HAP-1 (cell line): ENCODE measurements at regions not wholly inside any gene's neighbourhood (a gene's known extent, or its start where the extent isn't known, plus 50 kb on each side); places are given as distances from the start of the nearest gene placed in this dataset.
"Not testable (repeated sequence)": the region's sequence is repeated elsewhere in the genome, so short reads cannot be mapped to it uniquely, and the experiment has no call there.

Experiments
- DNase-seq, 2 experiments: peaks; one replicate each; pipeline ENCODE4 v3.0.0-alpha.2; 2016 to 2020; ENCODE audit warnings: low spot score in 2 of 2
- H3K27me3 ChIP-seq: fragments of 250-450 bp; sonication (Bioruptor Pico); 2 replicates; pipeline ENCODE4 v1.5.1; 2020; ENCODE audit warnings: low read depth, mild to moderate bottlenecking, moderate library complexity
- H3K36me3 ChIP-seq: fragments of 250-450 bp; sonication (Bioruptor Pico); replicated peaks from 2 replicates; pipeline ENCODE4 v1.5.1; 2020; ENCODE audit warnings: mild to moderate bottlenecking
- H3K4me1 ChIP-seq: fragments of 250-450 bp; sonication (Bioruptor Pico); 2 replicates; pipeline ENCODE4 v1.5.1; 2020; ENCODE audit warnings: mild to moderate bottlenecking
- H3K4me3 ChIP-seq: fragments of 250-450 bp; sonication (Bioruptor Pico); 2 replicates; pipeline ENCODE4 v1.5.1; 2020; ENCODE audit warnings: mild to moderate bottlenecking, moderate library complexity
- H3K9me3 ChIP-seq: fragments of 250-450 bp; sonication (Bioruptor Pico); 2 replicates; pipeline ENCODE4 v1.5.1; 2020; ENCODE audit warnings: mild to moderate bottlenecking, moderate library complexity
- in situ Hi-C: fragments of 300-500 bp; cut with MboI; formaldehyde crosslinking; loops from 3 replicates; pipeline ENCODE4 v1.14.3; 2020; ENCODE audit warnings: low sequenced_read_pairs, inconsistent platforms, mixed read lengths

DNA sequence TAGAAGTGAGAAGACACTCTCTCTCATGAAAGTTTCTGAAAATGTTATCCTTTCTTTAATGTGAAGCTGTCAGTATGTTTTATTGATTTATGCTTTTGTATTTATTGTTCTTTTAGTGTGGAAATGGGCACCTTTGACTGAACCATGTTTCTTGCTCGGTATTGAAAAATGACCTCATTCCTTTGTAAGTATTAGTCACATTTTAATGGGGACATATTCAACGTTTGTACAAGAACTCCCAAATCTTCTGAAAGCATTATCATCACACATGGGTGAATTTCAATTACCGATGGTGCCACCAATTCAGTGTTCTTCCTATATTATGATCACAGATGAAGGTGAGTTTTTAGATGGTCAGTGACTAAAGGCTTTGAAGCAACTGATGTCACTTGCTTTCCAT, 371.8 kb upstream of the GCFC2 start:
- in situ Hi-C loops: no loop called here
- no peak overlapping the region for H3K4me3 ChIP-seq

DNA sequence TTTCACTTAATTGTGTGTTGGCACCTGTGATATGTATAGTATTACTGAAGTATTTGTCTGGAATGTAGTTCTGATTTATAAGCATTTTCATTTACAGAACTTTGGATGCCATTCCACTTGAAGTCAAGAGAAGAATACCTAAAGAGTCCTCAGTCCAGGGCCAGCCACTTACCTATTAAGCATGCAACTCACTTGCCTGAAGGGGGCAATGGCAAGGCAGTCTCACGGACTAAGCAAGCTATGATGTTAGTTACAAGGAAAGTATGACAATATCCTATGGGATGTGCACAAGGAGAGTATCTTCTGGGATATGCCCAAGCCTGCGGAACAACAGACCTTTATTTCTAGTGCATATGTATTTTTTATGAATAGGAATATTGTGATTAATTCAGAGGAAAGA, 369.4 kb upstream of the GCFC2 start:
- H3K4me3 ChIP-seq: no peak overlapping the region
- DNase-seq: peak in 1 of 2 experiments; percentile 12
- no peaks in the 10 kb centered on the region for H3K9me3 ChIP-seq
- H3K36me3 ChIP-seq: no peaks in the 10 kb centered on the region
- in situ Hi-C loops: no loop called here
- no peaks in the 10 kb centered on the region for H3K27me3 ChIP-seq
- peaks cover 26% of the 10 kb centered on the region for H3K4me1 ChIP-seq

More for the DNA sequence above, 371.8 kb upstream of the GCFC2 start:
- Histone ChIP-seq H3K4me1 (peaks cover 26% of the 10 kb centered on the region), H3K9me3 (no peaks in the 10 kb centered on the region), H3K27me3 (no peaks in the 10 kb centered on the region), H3K36me3 (no peaks in the 10 kb centered on the region)
- DNase-seq: no peak

DNA sequence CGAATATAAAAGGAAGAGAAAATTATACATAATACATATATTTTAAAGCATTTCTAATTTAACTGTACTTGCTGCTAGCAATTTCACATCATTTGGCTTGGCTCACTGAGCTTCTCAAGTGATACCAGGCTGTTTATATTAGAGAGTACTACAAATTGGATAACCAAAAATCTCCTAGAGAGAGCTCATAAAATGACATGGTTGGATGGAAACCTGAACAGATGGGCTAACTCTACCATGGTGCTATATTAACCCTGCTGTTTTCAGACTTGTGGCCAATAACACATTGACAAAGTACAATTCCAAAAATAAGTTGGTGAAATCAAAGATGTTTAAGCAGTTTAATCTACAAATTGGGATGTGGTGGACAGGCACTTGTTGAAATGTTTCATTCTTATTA, 364.4 kb upstream of the GCFC2 start:
- in situ Hi-C loops: no loop called here
- Histone ChIP-seq H3K4me3 (no peak overlapping the region), H3K4me1 (no peaks in the 10 kb centered on the region), H3K9me3 (no peaks in the 10 kb centered on the region), H3K27me3 (no peaks in the 10 kb centered on the region), H3K36me3 (no peaks in the 10 kb centered on the region)
- DNase-seq: no peak

DNA sequence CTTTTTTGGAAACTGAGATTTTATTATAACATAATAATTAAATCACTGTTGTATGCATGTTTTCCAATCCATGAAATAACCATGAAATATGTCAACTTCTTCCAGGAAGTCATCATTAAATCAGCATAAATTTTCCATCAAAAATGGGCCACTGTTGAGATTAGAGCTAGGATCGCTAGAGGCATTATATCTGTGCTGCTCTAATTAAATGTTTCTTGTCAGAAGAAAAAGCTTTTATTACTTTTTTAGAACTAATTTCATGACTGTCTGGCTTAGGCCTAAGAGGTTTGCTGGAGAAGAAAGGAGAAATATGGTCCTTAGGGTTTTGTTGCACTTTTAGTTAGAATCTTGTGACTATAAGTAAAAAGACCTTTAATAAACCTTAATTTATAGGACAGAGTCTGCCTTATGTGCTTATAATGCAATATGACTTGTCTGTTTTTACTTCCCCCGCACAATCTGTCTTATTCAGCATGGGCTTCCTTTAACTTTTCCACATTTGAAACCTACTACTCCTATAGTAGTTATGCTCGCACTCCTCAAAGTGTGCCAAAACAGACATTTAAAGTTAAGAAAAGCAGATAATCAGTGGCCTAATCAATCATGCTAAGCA, 363.4 kb upstream of the GCFC2 start:
- H3K4me1 ChIP-seq: no peaks in the 10 kb centered on the region
- no peaks in the 10 kb centered on the region for H3K36me3 ChIP-seq
- no peaks in the 10 kb centered on the region; the same call in 1 of the 2 replicates for H3K9me3 ChIP-seq
- no peak overlapping the region for H3K4me3 ChIP-seq
- in situ Hi-C loops: no loop called here
- no peaks in the 10 kb centered on the region for H3K27me3 ChIP-seq
- DNase-seq: no peak

DNA sequence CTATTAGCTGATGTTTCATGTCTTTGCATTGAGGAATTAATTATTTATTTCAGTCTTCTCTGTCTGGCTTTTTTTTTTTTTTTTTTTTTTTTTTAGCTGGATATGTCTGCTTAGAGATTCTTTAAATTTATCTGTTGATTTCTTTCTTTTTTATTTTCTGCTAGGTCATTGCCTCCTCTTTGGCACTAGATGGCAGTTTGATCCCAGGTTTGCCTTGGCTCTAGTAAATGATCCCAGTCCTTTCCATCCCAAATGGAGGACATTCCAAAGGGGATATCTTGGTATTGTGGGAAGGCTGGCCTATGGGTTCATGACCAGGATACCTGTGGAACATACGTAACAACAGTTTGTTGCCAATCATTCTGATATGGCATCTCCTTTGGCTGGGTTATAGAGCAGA, 339.5 kb upstream of the GCFC2 start:
- H3K4me1 ChIP-seq: no peaks in the 10 kb centered on the region
- in situ Hi-C loops: no loop called here
- peak; percentile 15 to 43 for DNase-seq
- peaks cover 4% of the 10 kb centered on the region for H3K9me3 ChIP-seq
- no peaks in the 10 kb centered on the region for H3K36me3 ChIP-seq
- no peaks in the 10 kb centered on the region for H3K27me3 ChIP-seq
- H3K4me3 ChIP-seq: no peak overlapping the region

DNA sequence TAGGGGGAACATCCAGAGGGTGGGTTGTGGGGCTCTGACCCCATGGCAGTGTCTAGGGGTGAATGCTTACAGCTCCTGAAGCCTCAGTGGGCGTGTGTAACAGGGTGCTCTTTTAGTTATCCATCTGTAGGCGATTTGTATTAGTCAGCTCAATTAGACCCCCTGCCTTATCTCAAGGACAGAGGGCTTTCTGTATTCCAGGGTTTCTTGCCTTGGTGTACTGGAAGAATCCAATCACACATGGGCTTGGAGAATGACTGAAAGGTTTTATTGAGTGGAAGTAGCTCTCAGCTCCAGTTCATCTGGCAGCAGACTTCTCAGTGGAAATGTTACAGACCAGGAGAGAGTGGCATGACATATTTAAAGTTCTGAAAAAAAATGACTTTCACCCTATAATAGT, 334.0 kb upstream of the GCFC2 start:
- peaks cover under 1% of the 10 kb centered on the region for H3K9me3 ChIP-seq
- H3K27me3 ChIP-seq: no peaks in the 10 kb centered on the region
- no peaks in the 10 kb centered on the region for H3K4me1 ChIP-seq
- in situ Hi-C loops: no loop called here
- no peak for DNase-seq
- H3K36me3 ChIP-seq: no peaks in the 10 kb centered on the region
- no peak overlapping the region for H3K4me3 ChIP-seq

DNA sequence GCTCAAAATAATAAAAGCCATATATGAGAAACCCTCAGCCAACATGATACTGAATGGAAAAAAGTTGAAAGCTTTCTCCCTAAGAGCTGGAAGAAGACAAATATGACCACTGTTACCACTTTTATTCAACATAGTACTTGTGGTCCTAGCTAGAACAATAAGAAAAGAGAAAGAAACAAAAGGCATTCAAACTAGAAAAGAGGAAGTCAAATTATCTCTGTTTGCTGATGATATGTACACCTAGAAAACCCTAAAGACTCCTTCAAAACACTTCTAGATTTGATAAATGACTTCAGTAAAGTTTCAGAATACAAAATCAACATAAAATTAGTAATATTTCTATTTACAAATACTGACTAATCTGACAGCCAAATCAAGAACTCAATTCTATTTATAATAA, 328.8 kb upstream of the GCFC2 start:
- Histone ChIP-seq H3K9me3 (no peaks in the 10 kb centered on the region), H3K27me3 (no peaks in the 10 kb centered on the region), H3K4me3 (no peak overlapping the region), H3K4me1 (no peaks in the 10 kb centered on the region), H3K36me3 (no peaks in the 10 kb centered on the region)
- in situ Hi-C loops: no loop called here
- DNase-seq: no peak

DNA sequence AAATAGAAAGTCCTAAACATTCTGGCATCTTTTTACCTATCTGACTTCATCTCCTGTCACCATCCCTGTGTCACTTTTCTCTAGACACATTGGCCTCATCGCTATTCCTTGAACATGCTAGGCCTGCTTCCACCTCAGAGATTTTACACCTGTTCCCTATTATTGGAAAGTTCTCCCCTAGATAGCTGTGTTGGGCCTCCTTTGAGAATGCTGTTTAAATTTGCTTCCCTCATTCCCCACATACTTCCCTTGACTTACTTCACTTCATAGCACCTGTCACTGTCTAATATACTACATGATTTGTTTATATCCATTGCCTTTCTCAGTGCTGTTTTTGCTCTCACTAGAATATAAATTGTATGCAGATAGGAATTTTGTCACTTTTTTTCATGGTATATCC, 317.0 kb upstream of the GCFC2 start:
- Histone ChIP-seq H3K4me3 (no peak overlapping the region), H3K9me3 (no peaks in the 10 kb centered on the region), H3K27me3 (no peaks in the 10 kb centered on the region), H3K36me3 (no peaks in the 10 kb centered on the region), H3K4me1 (no peaks in the 10 kb centered on the region)
- in situ Hi-C loops: no loop called here
- no peak for DNase-seq

DNA sequence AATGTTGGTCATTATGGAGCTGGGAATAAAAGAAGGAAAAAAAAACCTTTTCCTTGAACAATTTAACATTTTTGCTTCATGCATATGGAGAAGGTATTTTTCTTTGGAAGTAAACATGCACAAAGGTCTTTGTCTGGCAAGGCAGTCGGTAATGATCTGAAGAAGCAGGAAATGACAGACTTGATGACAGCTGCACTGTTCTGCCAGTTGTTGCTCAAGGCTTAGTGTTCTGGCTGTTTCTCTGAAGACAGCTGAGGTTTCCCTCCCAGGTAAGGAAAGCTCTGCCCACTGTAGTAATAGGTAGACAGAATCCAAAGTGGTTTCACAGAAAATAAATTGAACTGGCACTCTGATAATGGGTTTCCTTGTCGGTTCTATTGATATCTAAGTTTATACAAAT, 308.4 kb upstream of the GCFC2 start:
- Histone ChIP-seq H3K27me3 (no peaks in the 10 kb centered on the region), H3K9me3 (no peaks in the 10 kb centered on the region), H3K4me1 (no peaks in the 10 kb centered on the region), H3K36me3 (no peaks in the 10 kb centered on the region), H3K4me3 (no peak overlapping the region)
- in situ Hi-C loops: no loop called here
- no peak for DNase-seq

DNA sequence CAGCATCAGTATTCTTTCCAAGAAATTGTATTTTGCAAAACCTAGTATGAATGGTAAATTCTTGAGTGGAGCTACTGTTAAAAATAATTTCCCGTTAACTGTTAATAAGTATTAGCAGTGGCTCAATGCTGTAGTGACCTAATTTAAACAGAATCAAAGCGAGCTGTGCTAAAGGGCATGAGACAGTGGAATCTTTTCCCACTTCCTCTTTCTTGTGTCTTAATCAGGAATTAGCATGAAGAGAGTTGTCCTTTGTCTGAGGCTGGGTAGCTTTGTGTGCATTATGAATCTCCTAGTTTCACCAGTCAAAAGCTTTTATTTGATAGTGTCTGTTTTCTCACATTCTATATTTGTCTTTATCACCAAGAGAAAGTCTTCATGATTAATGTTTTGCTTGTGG, 298.8 kb upstream of the GCFC2 start:
- Histone ChIP-seq H3K36me3 (no peaks in the 10 kb centered on the region), H3K9me3 (no peaks in the 10 kb centered on the region), H3K4me1 (peaks cover 31% of the 10 kb centered on the region), H3K4me3 (no peak overlapping the region), H3K27me3 (no peaks in the 10 kb centered on the region)
- DNase-seq: no peak
- in situ Hi-C loops: no loop called here

DNA sequence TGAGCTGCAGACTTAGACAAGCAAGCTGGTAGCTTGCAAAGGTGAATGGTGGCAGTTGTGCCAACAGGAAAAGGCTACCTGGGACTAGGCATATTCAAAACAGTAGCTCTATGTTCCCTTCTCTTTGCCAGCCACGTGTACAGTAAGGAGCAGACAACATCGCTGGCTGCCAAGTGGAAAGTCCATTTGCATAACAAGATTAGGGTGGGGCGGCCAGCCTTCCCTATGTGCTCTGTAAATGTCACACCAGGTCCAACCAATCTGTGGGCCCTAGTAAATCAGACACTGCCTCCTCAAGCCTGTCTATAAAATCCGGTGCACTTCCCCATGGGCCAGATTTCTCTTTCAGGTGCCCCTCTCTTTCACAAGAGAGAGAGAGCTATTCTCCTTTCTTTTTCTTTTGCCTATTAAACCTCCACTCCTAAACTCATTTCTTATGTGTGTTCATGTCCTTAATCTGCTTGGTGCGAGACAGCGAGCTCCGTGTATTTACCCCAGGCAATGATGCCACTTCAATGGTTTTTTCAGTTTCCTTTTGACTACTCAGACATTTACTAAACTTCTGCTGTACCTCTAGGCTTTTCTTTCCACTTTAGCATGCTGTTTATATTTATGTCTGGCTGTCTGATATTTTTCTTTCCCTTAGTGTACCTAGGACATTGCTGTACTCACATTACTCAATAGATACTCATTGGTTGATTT, 297.4 kb upstream of the GCFC2 start:
- peak; percentile 83 to 86 for DNase-seq
- H3K27me3 ChIP-seq: no peaks in the 10 kb centered on the region
- no peaks in the 10 kb centered on the region for H3K36me3 ChIP-seq
- in situ Hi-C loops: no loop called here
- peak overlapping the region; percentile 8 for H3K4me3 ChIP-seq
- no peaks in the 10 kb centered on the region for H3K9me3 ChIP-seq
- H3K4me1 ChIP-seq: peaks cover 31% of the 10 kb centered on the region

DNA sequence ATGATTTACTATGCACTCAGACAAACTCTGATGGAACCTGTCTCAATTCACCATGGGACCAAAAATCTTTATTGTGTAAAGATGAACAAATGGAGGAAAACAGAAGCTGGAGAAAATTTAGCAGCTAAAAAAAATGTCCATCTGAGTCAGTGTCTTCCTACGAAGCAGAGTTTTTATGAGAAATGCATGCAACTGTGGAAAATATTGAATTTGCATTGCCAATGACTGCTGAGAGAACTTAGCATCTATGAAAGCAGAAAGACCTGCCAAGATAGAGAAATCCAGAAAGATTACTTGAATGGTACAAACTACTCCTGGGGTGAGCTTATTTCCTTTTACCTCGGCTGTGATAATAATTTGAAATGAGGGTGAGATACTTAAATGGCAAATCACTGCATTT, 289.7 kb upstream of the GCFC2 start:
- Histone ChIP-seq H3K27me3 (no peaks in the 10 kb centered on the region), H3K4me1 (no peaks in the 10 kb centered on the region), H3K9me3 (no peaks in the 10 kb centered on the region), H3K36me3 (no peaks in the 10 kb centered on the region), H3K4me3 (no peak overlapping the region)
- DNase-seq: no peak
- in situ Hi-C loops: no loop called here

DNA sequence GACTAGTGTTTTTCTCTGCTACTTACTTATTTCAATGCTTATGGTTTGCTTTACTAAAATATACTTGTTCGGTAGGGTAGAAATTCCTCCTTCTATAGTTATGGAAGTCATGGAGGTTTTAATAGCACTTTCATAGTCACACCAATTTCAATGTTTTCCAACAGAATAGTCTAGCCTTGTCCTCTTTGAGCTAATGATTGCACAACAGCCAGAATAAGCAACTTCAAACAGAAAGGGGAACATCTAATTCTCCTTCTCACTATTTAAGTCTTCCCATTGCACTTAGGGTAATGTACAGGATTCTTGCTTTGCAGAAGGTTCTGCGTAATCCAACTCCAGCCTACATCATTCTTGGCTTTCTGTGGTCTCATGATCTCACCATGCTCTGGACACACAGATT, 287.7 kb upstream of the GCFC2 start:
- H3K27me3 ChIP-seq: no peaks in the 10 kb centered on the region
- no peak for DNase-seq
- H3K36me3 ChIP-seq: no peaks in the 10 kb centered on the region
- in situ Hi-C loops: no loop called here
- 0 out of 2 replicates have a peak, but pooled peaks cover 3% of the 10 kb centered on the region for H3K9me3 ChIP-seq
- H3K4me3 ChIP-seq: no peak overlapping the region
- no peaks in the 10 kb centered on the region for H3K4me1 ChIP-seq

DNA sequence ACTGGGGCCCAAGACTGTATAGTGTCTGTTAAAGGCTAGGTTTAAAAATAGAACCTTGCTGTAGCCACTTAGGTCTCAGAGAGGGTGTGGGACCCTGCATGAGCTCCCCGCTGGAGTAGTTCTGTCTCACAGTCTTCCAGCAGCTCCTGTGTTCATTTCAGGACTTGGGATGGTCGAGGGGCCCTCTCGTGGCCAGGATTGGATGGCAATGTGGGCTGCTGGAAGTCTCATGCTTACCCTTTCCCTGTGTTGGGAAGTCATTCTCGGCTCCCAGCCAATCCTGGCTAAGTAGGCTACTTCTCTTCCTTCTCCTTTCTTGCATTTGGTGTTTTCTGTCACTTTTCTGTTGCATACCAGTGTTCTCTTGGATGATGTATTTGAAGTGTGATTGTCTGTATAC, 284.0 kb upstream of the GCFC2 start:
- H3K4me1 ChIP-seq: no peaks in the 10 kb centered on the region
- H3K27me3 ChIP-seq: no peaks in the 10 kb centered on the region
- H3K4me3 ChIP-seq: no peak overlapping the region
- H3K36me3 ChIP-seq: no peaks in the 10 kb centered on the region
- 0 out of 2 replicates have a peak, but pooled peaks cover 3% of the 10 kb centered on the region for H3K9me3 ChIP-seq
- in situ Hi-C loops: no loop called here
- peak in 1 of 2 experiments; percentile 38 for DNase-seq

DNA sequence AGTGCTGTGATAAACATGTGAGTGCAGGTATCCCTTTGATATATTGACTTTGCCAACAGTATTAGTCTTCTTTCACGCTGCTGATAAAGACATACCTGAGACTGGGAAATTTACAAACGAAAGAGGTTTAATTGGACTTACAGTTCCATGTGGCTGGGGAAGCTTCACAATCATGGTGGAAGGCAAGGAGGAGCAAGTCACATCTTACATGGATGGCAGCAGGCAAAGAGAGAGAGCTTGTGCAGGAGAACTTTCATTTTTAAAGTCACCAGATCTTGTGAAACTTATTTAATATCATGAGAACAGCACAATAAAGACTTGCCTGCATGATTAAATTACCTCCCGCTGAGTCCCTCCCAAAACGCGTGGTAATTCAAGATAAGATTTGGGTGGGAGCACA, 277.9 kb upstream of the GCFC2 start:
- H3K9me3 ChIP-seq, DNase-seq, H3K36me3 ChIP-seq, H3K27me3 ChIP-seq, in situ Hi-C loops, H3K4me3 ChIP-seq: not testable (repeated sequence)
- H3K4me1 ChIP-seq: peaks cover 12% of the 10 kb centered on the region
